HT1080 (cell line): ENCODE measurements at regions not wholly inside any gene's neighbourhood (a gene's known extent, or its start where the extent isn't known, plus 50 kb on each side); places are given as distances from the start of the nearest gene placed in this dataset.

Source experiments
- DNase-seq: peaks from one replicate; pipeline ENCODE4 v3.0.0-alpha.2; 2015; ENCODE audit warnings: low read depth

GRCh38 chr5:145708169-145708568 is 127.0 kb downstream of the PRELID2 start:
- DNase-seq, result no peak

DNA sequence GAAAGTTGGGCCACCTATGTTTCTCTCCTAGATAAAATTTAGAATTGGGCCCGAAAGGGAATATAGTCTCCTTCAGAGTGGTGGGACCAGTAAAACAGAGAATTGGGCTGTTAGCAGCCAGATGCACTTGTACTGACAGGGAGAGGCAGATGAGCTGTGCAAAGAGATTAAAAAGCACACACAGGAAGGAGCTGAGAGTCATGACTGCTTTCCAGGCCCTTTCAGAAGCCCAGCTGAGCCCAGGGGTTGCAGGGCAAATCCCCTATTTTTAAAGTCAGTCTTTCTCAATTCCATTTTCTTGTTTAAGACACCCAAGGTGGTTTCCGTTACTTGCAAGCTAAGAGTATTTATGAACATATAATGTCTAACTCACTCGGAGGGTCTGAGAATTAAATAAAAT is 130.4 kb downstream of the PRELID2 start:
- DNase-seq, result no peak

GRCh38 chr5:145703856-145704255 is 131.3 kb downstream of the PRELID2 start:
- DNase-seq, result no peak

DNA sequence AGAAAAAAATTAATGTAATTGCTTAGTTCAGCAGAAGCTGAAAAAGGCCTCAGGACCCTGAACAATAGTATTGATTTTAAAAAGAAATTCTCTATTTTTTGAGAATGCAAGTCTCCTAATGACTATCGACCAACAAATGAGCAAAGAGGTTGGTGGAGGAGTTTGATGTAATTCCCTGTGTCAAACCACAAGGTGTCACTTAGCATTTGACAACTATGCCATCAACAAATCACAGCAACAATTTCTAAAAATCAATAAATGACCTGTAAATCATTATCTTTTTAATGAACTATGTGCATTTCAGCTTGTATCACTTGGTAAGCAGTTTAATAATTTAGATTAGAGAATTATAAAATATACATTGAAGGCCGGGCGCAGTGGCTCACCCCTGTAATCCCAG is 133.7 kb downstream of the PRELID2 start:
- DNase-seq, result no peak

DNA sequence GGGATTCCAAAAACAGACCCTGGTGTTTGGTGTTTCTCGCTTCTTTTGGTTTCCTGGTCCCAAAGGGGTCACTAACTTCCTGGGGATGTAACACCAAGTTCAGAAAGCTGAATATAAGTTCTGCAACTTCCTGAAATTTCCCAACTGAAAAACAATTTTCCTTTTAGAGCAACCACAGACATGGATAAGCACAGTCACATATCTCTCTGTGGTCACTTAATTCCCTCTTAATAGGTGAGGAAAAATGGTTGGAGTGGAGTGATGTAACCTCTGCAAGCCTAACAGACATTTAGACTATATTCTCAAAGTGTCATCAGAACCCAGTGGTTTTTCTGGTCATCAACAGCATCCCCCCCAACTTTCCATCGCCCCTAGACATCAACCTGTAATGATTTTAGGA is 135.3 kb downstream of the PRELID2 start:
- DNase-seq, result no peak

DNA sequence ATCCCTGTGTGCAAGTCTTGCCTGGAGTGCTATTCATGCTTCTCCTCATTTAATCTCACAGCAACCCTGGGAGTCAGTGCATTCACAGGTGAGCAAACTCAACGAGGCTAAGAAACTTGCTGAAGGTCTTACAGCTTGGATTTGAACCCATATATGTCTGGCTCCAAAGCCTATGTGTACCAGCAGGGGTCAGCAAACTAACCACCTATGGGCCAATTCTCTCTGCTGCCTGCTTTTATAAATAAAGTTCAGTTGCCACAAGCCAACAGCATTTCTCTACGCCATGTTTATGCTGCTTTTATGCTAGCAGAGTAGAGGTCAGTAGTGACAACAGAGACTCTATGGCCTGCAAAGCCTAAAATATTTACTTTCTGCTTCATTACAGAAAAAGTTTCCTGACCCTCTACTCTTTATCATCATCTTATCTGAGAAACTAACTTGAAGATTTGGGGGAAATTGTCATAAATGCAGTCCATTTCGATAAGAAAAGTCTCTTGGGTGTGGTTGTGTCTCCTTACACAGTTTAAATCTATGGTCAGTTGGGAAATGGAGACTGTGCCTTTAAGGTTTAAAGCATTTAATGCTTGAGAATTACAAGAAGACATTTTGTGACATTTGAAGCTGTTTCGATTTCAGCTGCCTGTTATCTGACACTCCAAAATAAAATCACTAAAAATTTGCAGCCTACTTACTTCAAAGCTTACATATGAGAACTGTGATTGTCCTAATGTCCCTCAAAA is 137.7 kb downstream of the PRELID2 start:
- DNase-seq, result peak; percentile 64

- no peak for DNase-seq
Observed at GRCh38 chr5:145689235-145689634, 145.9 kb downstream of the PRELID2 start.

- no peak for DNase-seq
Observed at GRCh38 chr5:145687943-145688342, 147.2 kb downstream of the PRELID2 start.

DNA sequence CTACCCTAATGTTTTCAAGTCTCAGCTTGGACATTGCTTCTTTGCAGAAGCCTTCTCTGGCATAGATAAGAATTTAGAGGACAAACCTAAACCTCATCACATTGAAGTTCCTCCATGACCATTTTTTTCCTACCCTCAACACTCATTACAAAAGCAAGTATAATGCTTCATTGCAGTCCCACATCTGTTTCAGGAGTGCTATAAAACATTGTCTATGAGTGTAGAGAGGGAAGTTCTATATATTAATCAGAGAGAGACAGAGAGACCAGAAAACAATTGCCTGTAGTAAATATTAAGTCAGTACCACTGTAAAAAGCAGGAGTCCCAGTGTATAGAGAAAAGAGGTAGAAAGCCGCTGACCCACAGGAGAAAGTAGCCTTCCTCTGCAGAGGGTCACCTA is 149.7 kb downstream of the PRELID2 start:
- no peak for DNase-seq

DNA sequence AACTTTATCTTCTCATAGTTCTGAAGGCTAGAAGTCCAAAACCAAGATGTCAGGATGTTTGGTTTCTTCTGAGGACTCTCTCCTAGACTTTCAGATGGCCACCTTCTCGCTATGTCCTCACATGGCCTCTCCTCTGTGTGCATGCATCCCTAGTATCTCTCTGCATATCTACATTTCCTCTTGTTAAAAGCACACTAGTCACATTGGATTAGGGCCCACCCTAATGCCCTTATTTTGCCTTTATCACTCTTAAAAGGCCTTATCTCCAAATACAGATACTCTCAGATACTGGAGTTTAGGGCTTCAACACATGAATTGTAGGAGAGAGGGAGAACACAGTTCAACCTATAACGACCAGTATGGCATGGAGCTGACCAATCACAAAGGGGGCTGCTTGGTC is 151.7 kb downstream of the PRELID2 start:
- no peak for DNase-seq

GRCh38 chr5:145682197-145682899 is 152.8 kb downstream of the PRELID2 start:
- DNase-seq, result no peak

DNA sequence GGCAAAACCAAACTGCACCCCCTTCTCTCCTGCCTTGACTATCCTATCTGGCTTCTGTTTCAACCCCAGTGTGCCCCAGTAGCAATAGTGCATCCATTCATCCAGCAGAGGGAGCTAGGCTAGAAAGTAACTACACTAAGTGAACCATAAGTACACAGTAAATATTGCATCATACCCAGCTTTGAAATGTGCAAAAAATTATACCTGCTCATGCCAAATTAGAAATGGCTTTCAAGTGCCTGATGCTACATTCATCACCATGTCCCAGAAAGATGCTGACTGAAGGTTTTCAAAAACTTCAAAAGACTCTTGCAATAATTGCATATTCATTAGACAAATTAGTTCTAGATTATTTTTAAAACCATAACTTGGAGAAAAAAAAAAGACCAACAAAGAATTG is 153.5 kb downstream of the PRELID2 start:
- peak; percentile 66 for DNase-seq

GRCh38 chr5:145681216-145681615 is 153.9 kb downstream of the PRELID2 start:
- DNase-seq, result no peak

DNA sequence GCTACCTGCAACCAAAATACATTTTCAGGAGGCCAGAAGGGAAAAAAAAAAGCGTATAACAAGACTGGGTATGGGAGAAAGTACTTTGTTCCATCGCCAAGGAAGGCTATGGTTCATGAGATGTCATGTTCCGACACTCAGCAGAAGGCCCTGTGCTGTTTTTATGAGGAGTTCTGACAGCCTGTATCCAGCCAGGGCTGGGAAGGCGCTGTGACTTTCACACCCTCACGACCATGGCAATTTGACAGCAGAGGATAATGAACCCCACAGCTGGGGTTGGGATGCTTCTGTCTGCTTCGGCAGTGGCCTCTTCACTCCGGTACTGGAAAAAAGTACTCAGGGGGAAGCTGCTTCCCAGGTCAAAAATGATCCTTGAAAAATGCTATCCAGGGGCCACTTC is 154.4 kb downstream of the PRELID2 start:
- DNase-seq, result no peak

- DNase-seq, result peak; percentile 25
Observed at GRCh38 chr5:145680169-145680568, 155.0 kb downstream of the PRELID2 start.

- no peak for DNase-seq
Observed at GRCh38 chr5:145678255-145678654, 156.9 kb downstream of the PRELID2 start.

DNA sequence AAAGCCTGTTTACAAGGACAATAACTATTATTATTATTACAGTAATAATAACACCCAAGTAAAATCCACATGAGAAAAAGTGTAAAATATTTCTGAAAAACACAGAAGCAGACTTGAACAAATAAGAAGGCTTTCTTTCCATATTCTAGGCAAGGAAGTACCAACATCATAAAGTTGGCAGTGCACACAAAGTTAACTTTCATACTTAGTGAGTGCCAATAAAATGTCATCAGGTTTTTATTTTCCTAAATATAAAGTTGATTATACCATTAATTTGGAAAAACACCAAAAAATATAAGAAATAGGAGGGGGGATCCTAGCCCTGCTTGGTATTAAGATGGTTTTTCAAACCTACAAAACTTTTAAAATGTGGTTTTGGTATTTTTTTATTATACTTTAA is 161.4 kb downstream of the PRELID2 start:
- no peak for DNase-seq

- DNase-seq, result no peak
Observed at GRCh38 chr5:145668714-145669113, 166.4 kb downstream of the PRELID2 start.

GRCh38 chr5:145667742-145668141 is 167.4 kb downstream of the PRELID2 start:
- DNase-seq, result no peak

GRCh38 chr5:145666591-145666990 is 168.6 kb downstream of the PRELID2 start:
- DNase-seq, result no peak

DNA sequence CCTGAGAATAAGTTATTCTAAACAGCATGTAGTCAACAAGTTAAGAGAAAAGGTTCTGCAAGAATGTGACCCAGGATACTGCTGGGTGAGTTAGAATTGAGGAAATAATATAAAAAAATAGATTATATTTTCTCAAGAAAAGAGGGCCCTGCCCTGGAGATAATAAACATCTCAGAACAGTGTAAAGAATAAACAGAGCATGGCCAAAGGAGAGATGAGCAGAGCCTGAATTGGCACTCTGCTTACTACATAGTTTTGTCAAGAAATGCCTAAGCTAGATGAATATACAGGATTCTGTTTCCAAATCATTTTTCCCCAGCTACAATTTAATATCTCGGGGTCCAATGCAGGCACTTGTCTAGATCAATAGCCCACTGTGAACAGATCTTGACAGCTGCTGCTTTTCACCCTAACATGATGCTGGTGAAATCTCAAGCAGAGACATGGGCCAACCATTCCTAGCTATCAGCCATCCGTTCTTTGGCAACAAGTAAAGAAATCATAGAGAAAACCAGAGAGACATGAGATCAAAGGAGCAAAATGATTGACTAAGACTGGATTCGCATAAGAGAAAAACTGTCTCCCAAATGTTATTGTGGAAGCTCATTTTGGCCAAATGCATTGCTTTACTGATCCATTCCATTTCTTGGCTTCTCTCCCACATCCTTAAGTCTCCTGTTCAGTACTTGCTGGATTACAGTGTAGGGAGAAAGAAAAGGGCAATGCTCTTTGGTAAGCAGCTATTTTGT is 173.2 kb downstream of the PRELID2 start:
- DNase-seq, result no peak

DNA sequence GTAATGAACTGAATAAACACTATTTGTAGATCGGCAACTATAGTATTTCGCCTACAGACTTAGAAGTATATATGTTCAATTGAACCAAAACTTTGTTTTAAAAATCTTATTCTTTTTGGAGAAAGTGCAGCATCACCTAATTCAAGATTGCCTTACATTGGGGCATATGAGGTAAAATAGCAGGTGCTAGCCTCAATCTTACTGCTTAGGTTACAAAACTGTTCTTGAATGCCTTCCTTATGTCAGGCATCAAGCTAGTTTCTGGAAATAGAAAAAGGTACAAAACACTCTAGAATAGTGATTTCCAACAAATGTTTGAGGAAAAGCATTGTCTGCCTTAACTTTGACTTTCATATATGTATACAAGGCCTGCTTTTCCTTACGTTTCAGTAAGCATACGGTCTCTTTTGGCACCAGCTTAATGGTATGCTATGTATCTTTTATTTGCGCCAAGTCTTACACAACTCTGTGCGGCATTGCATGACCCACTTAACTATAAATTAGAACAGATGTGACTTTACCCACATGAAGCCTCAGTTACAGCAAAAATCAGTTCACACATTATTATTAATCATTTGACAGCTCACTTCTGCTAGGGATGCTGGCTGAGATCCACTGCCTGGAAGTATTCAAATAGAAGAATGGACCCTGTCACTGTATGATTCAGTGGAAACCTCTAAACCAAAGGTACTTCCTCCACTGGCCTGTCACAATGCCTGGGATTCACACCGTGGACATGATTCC is 174.1 kb downstream of the PRELID2 start:
- DNase-seq, result no peak
